ENCODE measurements at regions not wholly inside any gene's neighbourhood (a gene's known extent, or its start where the extent isn't known, plus 50 kb on each side); places are given as distances from the start of the nearest gene placed in this dataset.

GRCh38 chr5:175052351-175052750 lies 328.0 kb downstream of the MSX2 start:
- TF ChIP-seq ISL1 (CRISPR knock-in tag; IDR thresholded peaks at IDR 0.05), result no peak
- TF ChIP-seq, protein P1, sequence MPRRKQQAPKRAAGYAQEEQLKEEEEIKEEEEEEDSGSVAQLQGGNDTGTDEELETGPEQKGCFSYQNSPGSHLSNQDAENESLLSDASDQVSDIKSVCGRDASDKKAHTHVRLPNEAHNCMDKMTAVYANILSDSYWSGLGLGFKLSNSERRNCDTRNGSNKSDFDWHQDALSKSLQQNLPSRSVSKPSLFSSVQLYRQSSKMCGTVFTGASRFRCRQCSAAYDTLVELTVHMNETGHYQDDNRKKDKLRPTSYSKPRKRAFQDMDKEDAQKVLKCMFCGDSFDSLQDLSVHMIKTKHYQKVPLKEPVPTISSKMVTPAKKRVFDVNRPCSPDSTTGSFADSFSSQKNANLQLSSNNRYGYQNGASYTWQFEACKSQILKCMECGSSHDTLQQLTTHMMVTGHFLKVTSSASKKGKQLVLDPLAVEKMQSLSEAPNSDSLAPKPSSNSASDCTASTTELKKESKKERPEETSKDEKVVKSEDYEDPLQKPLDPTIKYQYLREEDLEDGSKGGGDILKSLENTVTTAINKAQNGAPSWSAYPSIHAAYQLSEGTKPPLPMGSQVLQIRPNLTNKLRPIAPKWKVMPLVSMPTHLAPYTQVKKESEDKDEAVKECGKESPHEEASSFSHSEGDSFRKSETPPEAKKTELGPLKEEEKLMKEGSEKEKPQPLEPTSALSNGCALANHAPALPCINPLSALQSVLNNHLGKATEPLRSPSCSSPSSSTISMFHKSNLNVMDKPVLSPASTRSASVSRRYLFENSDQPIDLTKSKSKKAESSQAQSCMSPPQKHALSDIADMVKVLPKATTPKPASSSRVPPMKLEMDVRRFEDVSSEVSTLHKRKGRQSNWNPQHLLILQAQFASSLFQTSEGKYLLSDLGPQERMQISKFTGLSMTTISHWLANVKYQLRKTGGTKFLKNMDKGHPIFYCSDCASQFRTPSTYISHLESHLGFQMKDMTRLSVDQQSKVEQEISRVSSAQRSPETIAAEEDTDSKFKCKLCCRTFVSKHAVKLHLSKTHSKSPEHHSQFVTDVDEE (CRISPR knock-in tag; IDR thresholded peaks at IDR 0.05), result no peak
- TF ChIP-seq, protein P2, sequence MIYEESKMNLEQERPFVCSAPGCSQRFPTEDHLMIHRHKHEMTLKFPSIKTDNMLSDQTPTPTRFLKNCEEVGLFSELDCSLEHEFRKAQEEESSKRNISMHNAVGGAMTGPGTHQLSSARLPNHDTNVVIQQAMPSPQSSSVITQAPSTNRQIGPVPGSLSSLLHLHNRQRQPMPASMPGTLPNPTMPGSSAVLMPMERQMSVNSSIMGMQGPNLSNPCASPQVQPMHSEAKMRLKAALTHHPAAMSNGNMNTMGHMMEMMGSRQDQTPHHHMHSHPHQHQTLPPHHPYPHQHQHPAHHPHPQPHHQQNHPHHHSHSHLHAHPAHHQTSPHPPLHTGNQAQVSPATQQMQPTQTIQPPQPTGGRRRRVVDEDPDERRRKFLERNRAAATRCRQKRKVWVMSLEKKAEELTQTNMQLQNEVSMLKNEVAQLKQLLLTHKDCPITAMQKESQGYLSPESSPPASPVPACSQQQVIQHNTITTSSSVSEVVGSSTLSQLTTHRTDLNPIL (CRISPR knock-in tag; IDR thresholded peaks at IDR 0.05; ENCODE audit: low read depth), result no peak
